DOHH2 (cell line): ENCODE measurements at regions not wholly inside any gene's neighbourhood (a gene's known extent, or its start where the extent isn't known, plus 50 kb on each side); places are given as distances from the start of the nearest gene placed in this dataset.

ENCODE experiments used
- H3F3A ChIP-seq: fragments of 200-600 bp; sonication (generic), shearing (Covaris generic); 2 replicates; pipeline ENCODE4 v1.6.0; 2016; ENCODE audit warnings: antibody characterized with exemption, mild to moderate bottlenecking; ENCODE audit not compliant: control insufficient read depth, insufficient read depth
- H3K27ac ChIP-seq: fragments of 200-600 bp; sonication (generic); 2 replicates; pipeline ENCODE4 v1.5.1; 2014; ENCODE audit warnings: low read depth, mild to moderate bottlenecking, low read length, moderate library complexity
- H3K27me3 ChIP-seq: fragments of 200-600 bp; sonication (generic); 2 replicates; pipeline ENCODE4 v1.6.1; 2014; ENCODE audit warnings: mild to moderate bottlenecking, low read length, mixed read lengths; ENCODE audit not compliant: control insufficient read depth
- H3K36me3 ChIP-seq: fragments of 200-600 bp; sonication (generic); 2 replicates; pipeline ENCODE4 v1.6.1; 2014; ENCODE audit warnings: mild to moderate bottlenecking, low read length, moderate library complexity, mixed read lengths; ENCODE audit not compliant: control insufficient read depth
- H3K4me1 ChIP-seq: fragments of 200-600 bp; sonication (generic); 2 replicates; pipeline ENCODE4 v1.6.1; 2014; ENCODE audit warnings: mild to moderate bottlenecking, low read length, mixed read lengths; ENCODE audit not compliant: control insufficient read depth
- H3K4me2 ChIP-seq: fragments of 200-600 bp; sonication (generic); 2 replicates; pipeline ENCODE4 v1.6.0; 2014; ENCODE audit warnings: mild to moderate bottlenecking, low read length, moderate library complexity
- H3K4me3 ChIP-seq: fragments of 200-600 bp; sonication (generic); 2 replicates; pipeline ENCODE4 v1.5.1; 2014; ENCODE audit warnings: mild to moderate bottlenecking, low read length, mixed read lengths
- H3K79me2 ChIP-seq: fragments of 200-600 bp; sonication (generic); 2 replicates; pipeline ENCODE4 v1.6.1; 2014; ENCODE audit warnings: mild to moderate bottlenecking, low read length, mixed read lengths; ENCODE audit not compliant: control insufficient read depth
- H3K9me2 ChIP-seq: fragments of 200-600 bp; sonication (generic); replicated peaks from 2 replicates; pipeline ENCODE4 v1.6.1; 2014; ENCODE audit warnings: mild to moderate bottlenecking, low read length, mixed read lengths; ENCODE audit not compliant: control insufficient read depth
- H3K9me3 ChIP-seq: fragments of 200-600 bp; sonication (generic); 2 replicates; pipeline ENCODE4 v1.6.1; 2014; ENCODE audit warnings: antibody characterized with exemption, low read length, mixed read lengths; ENCODE audit not compliant: control insufficient read depth, insufficient read depth
- H4K20me1 ChIP-seq: fragments of 200-600 bp; sonication (generic); 2 replicates; pipeline ENCODE4 v1.6.0; 2014; ENCODE audit warnings: low read depth, mild to moderate bottlenecking, antibody characterized with exemption, low read length, moderate library complexity; ENCODE audit not compliant: control insufficient read depth, insufficient read depth
- EZH2phosphoT487 ChIP-seq: fragments of 200-600 bp; sonication (generic); IDR thresholded peaks from 2 replicates; pipeline ENCODE4 v1.6.1; 2017; ENCODE audit warnings: borderline replicate concordance, mild to moderate bottlenecking, antibody characterized with exemption, low read length, moderate library complexity, mixed read lengths
- TF ChIP-seq, protein P1 (sequence below): fragments of 200-600 bp; sonication (generic); IDR thresholded peaks from one replicate; pipeline ENCODE4 v1.5.1; 2014; ENCODE audit warnings: antibody characterized with exemption, mild to moderate bottlenecking, low read depth, low read length; ENCODE audit not compliant: poor library complexity, severe bottlenecking

DNA sequence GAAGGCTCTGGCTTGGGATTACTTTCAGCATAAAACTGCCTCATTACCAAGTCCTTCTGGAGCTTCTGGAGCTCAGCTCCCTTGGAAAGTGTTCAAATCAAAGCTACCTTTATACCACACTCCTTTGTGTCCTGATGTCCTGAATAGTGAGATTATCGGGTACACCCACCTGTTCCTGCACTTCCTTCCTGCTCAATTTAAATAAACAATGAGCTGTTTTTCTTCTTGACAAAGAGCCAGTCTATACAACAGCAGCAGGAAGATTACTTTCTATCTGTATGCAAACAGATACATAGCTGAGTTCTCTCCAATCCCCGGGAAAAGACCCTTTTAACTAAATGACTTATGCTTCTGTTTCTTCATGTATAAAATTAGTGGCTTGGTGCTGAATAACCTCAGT is 258.0 kb upstream of the FMN2 start:
- H3K27me3 ChIP-seq: no peaks in the 10 kb centered on the region
- no peak overlapping the region for H3K4me2 ChIP-seq
- H3K4me3 ChIP-seq: no peak overlapping the region
- H3K36me3 ChIP-seq: no peaks in the 10 kb centered on the region
- H3F3A ChIP-seq: no peaks in the 10 kb centered on the region
- no peaks in the 10 kb centered on the region for H3K9me3 ChIP-seq
- no peaks in the 10 kb centered on the region for H3K79me2 ChIP-seq
- H3K9me2 ChIP-seq: no peaks in the 10 kb centered on the region
- no peak overlapping the region for H3K27ac ChIP-seq
- no peaks in the 10 kb centered on the region for H4K20me1 ChIP-seq
- TF ChIP-seq EZH2phosphoT487: no peak
- TF ChIP-seq, protein P1, sequence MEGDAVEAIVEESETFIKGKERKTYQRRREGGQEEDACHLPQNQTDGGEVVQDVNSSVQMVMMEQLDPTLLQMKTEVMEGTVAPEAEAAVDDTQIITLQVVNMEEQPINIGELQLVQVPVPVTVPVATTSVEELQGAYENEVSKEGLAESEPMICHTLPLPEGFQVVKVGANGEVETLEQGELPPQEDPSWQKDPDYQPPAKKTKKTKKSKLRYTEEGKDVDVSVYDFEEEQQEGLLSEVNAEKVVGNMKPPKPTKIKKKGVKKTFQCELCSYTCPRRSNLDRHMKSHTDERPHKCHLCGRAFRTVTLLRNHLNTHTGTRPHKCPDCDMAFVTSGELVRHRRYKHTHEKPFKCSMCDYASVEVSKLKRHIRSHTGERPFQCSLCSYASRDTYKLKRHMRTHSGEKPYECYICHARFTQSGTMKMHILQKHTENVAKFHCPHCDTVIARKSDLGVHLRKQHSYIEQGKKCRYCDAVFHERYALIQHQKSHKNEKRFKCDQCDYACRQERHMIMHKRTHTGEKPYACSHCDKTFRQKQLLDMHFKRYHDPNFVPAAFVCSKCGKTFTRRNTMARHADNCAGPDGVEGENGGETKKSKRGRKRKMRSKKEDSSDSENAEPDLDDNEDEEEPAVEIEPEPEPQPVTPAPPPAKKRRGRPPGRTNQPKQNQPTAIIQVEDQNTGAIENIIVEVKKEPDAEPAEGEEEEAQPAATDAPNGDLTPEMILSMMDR: no peak
- no peaks in the 10 kb centered on the region for H3K4me1 ChIP-seq

GRCh38 chr1:239835946-239836440 is 255.7 kb upstream of the FMN2 start:
- no peak overlapping the region for H3K4me3 ChIP-seq
- no peaks in the 10 kb centered on the region for H3K79me2 ChIP-seq
- H3K9me3 ChIP-seq: no peaks in the 10 kb centered on the region
- TF ChIP-seq, protein P1: no peak
- TF ChIP-seq EZH2phosphoT487: no peak
- H3K4me2 ChIP-seq: no peak overlapping the region
- no peaks in the 10 kb centered on the region for H3K27me3 ChIP-seq
- no peaks in the 10 kb centered on the region for H3K36me3 ChIP-seq
- H3K4me1 ChIP-seq: no peaks in the 10 kb centered on the region
- H4K20me1 ChIP-seq: no peaks in the 10 kb centered on the region
- H3F3A ChIP-seq: no peaks in the 10 kb centered on the region
- H3K27ac ChIP-seq: no peak overlapping the region
- no peaks in the 10 kb centered on the region for H3K9me2 ChIP-seq

DNA sequence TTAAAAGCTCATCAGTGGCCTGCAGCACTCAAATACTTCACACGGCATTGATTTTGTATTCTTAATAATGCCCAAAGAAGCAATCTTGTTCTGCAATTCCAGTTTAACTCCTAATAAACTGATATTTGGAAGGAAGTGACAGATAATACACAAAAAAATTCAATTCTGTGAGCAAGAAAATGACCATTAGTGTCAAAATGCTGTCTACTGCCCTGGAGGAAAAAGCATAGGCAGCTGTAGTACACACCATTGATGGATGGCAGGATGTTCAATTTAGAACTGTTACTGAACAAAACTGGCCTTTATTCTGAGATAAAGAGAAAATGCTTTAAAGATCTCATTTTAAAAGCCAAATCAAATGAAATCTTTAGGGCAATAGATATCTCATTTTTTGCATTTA is 251.3 kb upstream of the FMN2 start:
- Histone ChIP-seq H3K9me2 (no peaks in the 10 kb centered on the region), H4K20me1 (no peaks in the 10 kb centered on the region), H3K27ac (no peak overlapping the region), H3K9me3 (no peaks in the 10 kb centered on the region), H3K27me3 (no peaks in the 10 kb centered on the region), H3K4me2 (no peak overlapping the region), H3K4me3 (no peak overlapping the region), H3F3A (no peaks in the 10 kb centered on the region), H3K79me2 (no peaks in the 10 kb centered on the region), H3K36me3 (no peaks in the 10 kb centered on the region), H3K4me1 (no peaks in the 10 kb centered on the region)
- TF ChIP-seq EZH2phosphoT487: no peak
- TF ChIP-seq, protein P1: no peak

DNA sequence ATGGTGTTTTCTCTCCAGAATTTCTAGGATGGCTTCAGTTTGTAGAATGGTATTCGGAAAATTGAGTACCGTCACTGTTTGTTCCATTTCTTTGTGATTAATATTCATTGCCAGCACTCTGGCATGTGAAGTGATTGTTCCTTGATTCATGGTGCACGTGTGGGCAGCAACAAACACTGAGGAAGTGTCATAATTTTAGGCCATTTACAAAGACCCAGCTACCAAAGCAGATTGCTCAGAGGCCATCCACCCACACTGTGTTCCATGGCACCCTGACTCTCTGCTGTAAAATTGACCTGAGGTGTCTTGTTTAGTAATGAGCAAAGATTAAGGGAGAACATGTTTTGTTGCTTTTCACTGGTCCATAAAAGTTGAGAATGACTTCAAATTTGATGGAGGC is 250.9 kb upstream of the FMN2 start:
- no peak overlapping the region for H3K27ac ChIP-seq
- no peak for TF ChIP-seq EZH2phosphoT487
- TF ChIP-seq, protein P1: no peak
- H3K4me2 ChIP-seq: no peak overlapping the region
- no peaks in the 10 kb centered on the region for H3K36me3 ChIP-seq
- no peaks in the 10 kb centered on the region for H3K27me3 ChIP-seq
- no peaks in the 10 kb centered on the region for H3F3A ChIP-seq
- no peaks in the 10 kb centered on the region for H3K9me3 ChIP-seq
- H3K4me3 ChIP-seq: no peak overlapping the region
- H3K79me2 ChIP-seq: no peaks in the 10 kb centered on the region
- no peaks in the 10 kb centered on the region for H3K4me1 ChIP-seq
- H4K20me1 ChIP-seq: no peaks in the 10 kb centered on the region
- H3K9me2 ChIP-seq: no peaks in the 10 kb centered on the region
